HG03521 (cell line): ENCODE measurements at regions not wholly inside any gene's neighbourhood (a gene's known extent, or its start where the extent isn't known, plus 50 kb on each side); places are given as distances from the start of the nearest gene placed in this dataset.

ENCODE experiments used
- ATAC-seq: cut with Tn5 transposase; IDR thresholded peaks from one replicate; pipeline ENCODE4 v1.9.1; 2021; ENCODE audit warnings: mild to moderate bottlenecking, moderate library complexity; ENCODE audit not compliant: unreplicated experiment

DNA sequence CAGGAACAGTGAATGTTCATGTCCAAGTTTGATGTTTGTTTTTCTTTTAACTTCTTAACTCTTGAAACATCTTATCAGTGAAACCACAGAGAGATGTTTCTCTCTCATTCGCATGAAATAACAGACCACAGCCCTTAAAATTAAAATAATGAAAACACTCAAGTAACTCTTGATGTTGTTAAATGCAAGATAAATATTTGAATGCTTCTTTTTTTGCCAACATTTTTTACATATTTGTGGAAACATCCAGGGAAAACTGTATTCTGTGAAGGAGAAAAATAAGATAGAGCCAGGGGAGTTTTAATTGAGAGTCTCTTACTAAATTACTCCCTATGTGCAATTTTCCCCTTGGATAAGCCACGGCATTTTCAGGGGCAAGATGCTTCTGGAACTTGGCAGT lies 361.8 kb upstream of the MGMT start:
- no peak for ATAC-seq

DNA sequence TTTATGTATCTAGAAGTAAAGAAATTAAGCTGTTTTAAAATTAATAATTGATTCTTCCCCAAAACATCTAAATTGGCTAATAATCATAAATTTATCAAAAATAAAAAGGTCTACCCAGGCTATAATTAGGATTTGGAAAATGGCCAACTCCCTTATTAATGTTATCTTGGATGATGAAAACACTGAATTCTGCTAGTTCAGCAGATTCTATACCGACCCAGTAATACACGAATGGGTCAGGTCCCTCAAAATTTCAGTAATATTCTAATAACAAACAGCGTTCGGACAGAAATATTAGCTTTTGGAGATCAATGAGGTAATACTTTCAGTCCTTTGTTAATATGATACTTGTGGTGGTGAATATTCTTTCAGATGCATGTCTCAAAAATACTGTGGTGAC lies 360.7 kb upstream of the MGMT start:
- ATAC-seq = no peak

DNA sequence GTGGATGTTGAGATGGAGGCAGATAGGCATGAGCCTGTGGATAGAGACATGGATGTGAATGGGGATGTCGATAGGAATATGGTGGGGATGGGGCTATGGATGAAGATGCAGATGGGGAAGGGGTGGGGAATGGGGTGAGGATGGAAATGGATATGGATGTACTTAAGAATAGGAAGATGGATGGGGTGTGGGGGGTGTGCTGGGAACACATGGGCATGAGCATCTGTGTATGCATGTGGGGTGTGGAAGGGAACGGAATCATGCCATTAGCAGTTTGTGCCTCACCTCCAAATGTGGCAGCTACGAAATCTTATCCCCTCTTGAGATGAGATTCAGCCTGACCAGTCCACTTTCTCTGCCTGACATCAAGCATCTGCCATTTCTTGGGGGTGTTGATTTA lies 359.5 kb upstream of the MGMT start:
- no peak for ATAC-seq

DNA sequence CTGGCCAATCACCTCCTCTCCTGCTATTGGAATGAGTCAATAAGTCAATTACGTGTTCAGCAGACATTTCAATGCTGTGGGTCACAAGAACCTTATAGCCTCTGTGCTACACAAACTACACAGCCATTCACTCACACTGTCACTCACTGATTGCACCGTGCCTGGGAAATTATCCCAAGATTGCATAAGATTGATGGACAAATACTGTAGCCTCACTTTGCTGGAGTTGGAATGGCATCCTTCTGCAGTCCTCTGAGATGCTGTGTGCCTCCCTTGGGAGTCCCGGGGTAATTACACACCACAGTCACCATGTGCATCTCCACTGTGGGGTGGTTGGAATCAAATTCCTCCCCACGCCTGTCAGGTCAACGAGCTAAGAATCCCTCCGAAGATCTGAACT lies 358.7 kb upstream of the MGMT start:
- ATAC-seq = no peak

DNA sequence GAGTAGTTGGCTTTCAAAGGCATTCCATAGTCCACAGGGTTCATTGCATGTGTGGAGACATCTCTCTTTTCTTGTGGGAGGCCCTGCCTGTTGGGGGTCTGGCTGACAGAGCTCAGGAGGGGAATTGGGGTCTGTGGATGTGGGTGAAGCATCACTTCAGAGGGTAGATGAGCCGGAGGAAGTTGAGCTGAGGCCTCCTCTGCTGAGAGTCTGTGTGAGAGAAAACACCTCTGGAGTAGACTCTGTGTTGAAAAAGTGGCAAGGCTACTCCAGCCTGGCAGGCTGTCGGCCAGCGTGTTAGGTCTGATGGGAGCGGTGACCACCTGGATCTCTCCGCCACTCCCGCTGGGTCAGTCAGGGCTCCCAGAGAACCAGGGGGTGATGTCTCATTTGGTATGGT lies 358.0 kb upstream of the MGMT start:
- no peak for ATAC-seq

DNA sequence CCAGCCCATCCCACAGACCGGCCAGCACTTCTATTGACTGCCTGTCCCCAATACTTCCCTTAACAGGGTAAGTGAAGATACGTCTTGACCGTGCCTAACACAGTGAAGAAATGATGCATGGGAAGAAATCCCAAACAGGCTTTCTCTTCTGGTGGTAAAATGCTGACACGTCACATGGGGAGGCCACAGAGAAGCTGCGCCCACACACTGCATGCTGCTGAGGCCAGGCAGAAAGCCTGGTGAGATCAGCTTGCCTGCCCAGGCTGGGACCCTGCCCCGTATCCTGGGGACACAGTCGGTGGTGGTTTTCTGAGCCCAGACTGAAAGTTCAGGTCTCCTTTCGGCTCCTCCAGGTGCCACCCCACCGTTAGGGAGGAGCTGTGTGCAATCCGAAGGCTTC lies 356.3 kb upstream of the MGMT start:
- no peak for ATAC-seq

DNA sequence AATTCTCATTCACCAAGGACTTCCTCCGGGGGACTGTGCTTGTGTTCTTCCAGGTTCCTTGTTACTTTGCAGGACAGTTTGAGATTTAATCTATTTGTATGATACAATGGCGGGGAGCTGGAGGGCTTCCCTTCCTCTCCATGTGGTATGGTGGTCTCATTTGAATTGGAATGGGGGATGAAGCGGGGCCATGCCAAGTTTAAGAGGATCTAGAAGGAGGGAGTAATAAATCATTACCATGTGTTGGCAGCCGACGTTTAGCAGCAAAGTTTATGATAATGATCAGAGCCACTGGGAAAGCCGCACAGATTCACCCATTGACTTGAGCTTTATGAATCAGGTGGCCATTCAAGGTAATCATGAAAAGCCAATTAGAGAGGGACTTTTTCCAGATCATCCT lies 355.1 kb upstream of the MGMT start:
- ATAC-seq = no peak

DNA sequence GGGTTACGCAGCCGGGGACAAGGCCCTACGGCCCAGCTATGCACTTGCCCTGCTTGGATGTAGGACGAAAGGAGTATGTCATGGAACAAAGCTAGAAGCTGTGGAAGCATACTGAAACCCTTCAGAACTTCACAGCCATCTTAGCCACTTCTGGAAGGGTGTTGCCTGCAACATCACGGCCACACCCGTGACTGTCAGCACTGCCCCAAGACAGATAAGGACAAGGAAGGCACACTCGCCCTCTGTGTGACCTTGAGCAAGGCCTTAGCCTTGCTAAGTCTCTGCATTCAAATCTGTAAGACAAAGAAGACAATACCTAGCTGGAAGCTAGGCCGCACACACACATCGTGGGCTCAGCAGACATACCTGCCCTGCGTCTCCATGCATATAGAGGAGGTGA lies 352.5 kb upstream of the MGMT start:
- no peak for ATAC-seq

DNA sequence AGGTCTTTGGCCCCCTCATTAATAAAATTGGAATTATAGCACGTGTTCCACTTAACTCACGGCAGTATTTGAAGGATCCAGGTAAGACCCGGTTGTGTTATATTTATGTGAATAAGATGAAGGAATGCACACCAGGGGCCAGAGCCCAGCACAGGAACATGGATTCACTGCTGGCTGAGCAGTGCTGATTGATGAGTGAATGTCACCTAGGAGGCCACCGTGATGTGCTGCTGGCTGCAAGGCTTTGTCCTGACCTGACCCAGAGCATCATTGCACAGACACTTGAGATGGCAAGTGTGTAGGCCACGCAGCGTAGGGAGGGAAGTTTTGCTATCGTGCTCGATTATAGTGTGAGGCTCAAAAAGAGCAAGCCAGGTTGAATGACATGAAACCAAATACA lies 350.7 kb upstream of the MGMT start:
- no peak for ATAC-seq

DNA sequence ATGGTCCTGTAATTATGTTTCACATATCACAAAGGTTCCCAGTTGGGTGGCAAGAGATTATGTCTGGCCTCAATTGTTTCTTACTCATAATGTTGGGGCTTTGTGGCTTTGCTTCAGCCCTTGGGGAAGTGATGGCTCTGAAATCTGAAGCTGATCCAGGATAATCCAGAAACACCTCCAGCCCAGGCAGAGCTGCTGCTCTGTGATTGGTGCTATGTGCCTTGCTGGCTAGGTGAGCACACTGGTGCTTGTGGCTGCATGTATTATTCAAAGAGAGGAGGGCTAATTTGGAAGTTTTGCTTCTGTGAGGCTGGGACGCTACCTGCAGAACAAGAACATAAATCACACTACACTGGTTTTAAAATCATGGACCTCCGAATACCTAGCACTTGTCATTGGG lies 346.6 kb upstream of the MGMT start:
- no peak for ATAC-seq

DNA sequence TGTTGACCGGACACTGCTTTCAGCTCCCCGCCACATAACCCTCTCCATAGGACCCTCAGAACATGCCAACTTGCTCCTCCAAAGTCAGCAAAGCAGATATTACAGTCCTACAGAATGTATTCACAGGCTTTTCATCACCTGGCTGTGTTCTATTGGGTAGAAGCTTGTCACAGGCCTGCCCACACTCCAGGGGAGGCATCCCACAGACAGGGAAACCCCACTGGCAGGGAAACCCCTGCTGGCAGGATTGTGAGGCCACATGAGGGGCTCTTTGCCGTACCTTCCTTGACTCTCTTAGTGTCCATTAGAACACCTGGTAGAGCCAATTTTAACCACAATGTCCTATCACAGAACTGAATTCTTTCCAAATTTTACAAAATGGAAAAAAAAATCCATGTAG lies 344.2 kb upstream of the MGMT start:
- no peak for ATAC-seq

DNA sequence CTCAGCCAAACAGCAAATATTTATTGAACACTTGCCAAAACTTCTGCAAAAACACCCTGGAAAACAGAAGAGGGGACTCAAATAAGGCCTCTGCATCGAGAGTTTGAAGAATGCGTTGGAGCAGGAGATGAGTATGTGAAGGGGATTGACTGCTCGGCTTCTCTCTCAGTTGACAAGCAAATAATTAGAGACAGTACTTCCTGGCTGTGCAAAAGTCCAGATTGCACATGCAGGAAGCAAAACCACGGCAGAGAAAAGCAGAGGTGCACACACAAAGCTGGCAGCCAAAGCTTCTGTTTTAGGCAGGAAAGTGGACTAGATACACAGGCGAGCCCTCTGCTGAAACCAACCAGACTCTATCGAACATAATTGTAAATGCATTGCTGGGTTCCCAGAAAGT lies 343.6 kb upstream of the MGMT start:
- no peak for ATAC-seq

DNA sequence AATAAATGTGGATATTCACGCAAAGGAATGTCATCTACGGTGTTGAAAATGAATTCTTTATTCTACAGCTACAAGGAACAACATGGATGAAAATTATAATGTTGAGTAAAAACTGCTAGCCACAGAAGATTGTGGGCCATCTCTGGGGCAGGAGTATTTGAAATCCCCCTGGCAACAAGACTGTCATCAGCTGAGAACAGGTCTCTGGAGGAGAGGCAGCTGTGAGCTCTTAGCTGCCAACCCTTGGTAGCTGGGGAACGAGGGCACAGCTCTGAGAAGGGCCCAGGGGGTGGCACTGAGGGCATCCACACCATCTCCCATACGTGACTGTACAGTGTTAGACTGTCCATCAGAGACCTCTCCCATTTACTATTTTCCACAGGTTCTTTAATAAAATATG lies 340.1 kb upstream of the MGMT start:
- no peak for ATAC-seq

DNA sequence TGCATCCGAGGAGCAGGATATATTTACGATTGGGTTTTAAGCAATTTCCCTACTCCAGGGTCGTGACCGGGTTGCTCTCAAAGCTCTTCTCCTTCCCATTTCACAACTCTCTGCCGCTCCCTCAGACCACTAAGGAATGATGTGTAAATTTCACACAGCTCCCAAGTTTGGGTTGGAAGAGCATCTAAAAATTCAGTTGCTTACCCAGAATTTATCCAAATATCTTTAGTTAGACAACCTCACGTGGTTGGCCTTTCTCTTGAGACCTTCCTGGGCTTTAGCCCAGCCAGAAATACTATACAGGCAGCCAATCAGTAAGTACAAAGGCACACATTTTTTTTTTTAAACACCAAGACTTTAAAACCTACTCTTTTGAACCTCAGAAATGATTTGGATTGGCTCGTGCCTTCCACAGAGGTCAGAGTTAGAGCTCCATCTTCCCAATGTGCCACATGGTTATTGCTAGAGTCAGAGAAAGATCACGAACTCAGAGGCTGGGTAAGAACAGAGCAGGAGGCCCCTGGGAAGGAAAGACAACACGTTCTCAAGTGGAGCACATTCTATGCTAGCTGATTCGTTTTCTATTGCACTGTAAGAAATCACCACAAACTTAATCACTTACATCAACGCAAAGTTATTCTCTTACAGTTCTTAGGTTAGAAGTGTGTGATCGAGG lies 335.4 kb upstream of the MGMT start:
- ATAC-seq = no peak

DNA sequence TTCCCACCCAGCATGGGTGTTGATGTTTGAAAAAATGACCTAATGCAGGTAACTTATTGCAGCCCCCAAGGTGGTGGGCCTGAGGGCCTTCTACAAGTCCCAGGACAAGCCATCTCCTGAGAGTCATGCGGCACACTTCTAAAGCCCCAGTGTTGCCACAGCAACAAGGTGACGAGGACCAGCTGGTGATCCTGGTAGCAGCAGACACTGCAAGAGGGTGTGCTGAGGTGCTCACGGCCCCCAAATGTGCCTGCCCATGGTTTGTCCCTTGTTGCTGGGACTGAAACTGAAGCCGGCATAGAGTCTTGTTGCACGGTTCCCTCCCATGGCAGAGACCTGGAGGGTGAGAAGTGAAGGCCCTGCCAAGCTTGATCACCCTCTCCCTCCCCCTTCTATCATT lies 333.2 kb upstream of the MGMT start:
- no peak for ATAC-seq

DNA sequence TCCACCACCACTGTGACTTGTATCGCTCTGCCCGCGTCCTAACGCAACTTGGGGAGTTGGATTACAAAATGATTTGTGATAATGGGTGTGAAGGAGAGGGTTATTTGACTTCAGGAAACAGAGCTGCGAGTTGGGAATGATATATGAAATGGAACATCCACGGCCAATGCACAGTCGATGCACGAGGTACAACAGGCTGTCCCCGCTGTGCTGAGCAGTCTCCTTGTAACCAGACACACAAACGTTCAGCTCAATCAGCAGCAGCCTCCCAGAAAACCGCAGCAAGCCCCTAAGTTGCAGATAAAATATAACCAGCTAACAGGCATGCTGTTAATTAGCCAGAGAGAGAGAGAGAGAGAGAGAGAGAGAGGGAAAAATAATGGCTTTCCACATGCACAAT lies 332.7 kb upstream of the MGMT start:
- ATAC-seq = no peak

DNA sequence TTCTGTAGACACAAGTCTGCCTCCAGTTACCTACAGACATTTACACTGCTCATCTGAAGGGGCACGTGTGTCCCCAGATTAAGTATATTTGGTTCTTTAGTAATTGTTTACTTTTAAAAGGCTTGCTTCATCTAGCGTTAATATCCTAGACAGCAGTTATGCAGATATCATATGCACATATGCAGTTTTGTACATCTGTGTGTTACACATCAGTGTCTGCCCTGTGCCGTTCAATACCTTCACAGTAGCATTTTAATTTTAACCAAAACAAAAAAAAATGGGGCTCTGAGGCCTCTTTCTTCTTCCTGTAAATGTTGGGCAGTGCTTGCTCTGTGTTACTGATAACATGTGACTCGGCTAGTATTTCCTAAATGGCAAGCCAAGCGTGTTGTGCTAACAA lies 331.4 kb upstream of the MGMT start:
- ATAC-seq = no peak

DNA sequence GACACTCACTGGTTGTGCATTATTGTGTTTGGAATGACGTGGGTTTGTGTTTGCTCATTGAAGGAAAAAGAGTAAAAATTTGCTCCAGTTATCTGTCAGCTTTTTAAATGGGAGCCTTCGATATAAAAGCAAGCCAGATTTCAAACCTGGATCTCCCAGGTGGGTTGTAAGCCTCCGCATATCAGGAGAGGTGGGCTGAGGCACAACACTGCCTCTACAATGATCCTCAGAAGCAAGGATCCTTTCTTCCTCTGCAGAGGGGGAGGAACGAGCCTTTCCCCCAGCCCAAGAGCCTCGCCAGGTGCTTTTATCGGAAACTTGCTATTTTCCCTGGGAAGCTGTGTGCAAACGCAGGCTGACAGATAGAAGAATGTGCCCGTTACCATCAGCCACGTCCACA lies 331.0 kb upstream of the MGMT start:
- ATAC-seq = no peak

DNA sequence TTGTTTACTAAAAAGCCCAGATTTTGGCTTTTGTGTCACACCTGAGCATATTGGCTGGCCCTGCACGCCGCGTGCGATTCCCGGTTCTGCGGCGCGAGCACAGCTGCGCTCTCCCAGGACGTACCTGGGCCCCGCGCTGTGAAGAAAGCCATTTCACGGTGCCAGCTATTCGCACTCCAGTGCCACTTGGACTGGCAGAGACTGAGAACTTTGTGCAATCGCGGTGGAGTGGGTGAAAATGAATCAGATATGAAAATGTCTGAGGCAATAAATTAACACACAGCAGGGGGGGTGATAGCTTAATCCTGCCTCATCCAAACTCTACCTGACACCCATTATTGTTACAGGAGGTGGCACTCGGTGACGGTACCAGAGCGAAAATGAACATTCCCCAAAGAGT lies 330.1 kb upstream of the MGMT start:
- ATAC-seq = no peak

DNA sequence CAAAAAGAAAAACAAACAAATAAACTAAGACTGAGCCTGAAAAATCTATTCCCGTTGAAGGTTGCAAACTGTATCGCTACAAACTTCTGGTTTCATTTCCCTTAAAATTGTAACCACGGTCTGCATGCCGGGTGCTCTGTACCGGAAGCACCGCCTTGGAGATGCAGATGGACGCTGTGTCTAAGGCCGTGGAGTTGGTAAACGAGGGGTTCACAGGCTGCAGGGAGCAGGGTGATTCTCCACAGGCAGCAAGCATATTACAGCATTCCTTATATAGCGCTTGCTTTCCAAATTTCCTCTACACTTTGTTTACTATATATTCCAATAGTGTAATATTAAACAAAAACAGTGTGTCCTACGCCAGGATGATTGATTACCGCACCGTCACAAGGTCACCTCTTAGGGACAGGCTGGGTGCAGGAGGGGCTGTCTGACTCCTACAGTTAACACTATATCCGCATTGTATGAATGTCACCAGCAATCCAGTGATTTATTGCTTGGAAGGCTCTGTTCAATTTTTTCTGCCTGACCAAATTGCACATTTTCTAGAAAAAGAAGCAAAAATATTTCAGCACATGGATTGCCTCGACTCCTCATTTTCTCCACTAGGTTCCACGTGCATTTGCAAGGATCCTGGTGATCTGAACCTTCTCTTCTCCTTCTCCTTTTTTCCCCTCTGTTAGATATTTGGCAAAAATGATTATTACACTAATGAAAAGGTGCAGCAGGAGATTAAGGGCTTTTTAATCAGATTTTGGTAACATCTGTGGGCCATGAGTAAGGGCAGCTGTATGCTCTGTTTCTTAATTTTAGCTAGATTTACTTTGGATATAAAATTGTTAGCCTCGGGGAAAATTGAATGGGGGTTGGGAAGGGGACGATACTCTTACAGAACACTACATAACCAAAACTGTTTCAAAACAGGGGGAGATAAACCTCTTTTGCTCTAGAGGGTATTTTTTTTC lies 325.8 kb upstream of the MGMT start:
- ATAC-seq = no peak

DNA sequence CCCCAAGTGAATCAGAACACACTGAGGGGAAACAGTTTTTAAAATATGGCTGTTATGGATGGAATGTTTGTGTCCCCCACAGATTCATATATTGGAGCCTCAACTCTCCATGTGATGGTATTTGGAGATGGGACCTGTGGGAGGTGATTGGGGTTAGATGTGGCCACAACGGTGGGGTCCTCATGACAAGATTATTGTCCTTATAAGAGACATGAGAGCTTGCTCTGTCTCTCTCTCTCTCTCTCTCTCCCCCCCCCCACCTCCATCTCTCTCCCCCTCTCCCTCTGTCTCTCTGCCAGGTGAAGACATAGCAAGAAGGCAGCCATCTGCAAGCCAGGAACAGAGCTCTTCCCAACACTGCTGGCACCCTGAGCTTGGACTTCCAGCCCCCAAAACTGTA lies 315.8 kb upstream of the MGMT start:
- no peak for ATAC-seq

DNA sequence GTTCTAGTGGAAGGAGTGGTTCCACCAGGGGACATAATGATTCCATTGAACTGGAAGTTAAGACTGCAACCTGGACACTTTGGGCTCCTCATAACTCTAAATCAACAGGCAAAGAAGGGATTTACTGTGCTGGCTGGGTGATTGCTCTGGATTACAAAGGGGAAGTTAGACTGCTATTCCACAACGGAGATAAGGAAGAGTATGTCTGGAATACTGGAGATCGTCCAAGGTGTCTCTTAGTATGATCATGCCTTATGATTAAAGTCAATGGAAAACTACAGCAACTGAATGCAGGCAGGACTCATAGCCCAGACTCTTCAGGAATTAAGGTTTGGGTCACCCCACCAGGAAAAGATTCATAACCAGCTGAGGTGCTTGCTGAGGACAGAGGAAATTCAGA lies 310.6 kb upstream of the MGMT start:
- ATAC-seq = no peak

DNA sequence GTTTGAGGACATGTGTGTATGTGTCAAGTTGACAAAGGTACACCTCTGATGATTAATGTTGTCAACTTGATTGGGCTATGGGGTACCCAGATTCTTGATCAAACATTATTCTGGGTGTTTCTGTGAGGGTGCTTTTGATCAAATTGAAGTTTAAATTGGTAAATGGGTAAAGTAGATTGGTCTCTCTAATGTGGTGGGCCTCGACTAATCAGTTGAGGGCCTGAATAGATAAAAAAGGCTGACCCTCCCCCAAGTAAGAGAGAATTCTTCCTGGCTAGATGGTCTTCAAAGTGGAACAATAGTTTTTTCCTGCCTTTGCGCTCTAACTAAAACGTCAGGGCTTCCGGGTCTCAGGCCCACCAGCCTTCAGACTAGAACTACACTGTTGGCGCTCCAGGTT lies 309.9 kb upstream of the MGMT start:
- ATAC-seq = no peak
